COLO829 (cell line): ENCODE measurements at regions not wholly inside any gene's neighbourhood (a gene's known extent, or its start where the extent isn't known, plus 50 kb on each side); places are given as distances from the start of the nearest gene placed in this dataset.

Experiments used
- DNase-seq: peaks from one replicate; pipeline ENCODE4 v3.0.0; 2012; ENCODE audit warnings: low spot score

DNA sequence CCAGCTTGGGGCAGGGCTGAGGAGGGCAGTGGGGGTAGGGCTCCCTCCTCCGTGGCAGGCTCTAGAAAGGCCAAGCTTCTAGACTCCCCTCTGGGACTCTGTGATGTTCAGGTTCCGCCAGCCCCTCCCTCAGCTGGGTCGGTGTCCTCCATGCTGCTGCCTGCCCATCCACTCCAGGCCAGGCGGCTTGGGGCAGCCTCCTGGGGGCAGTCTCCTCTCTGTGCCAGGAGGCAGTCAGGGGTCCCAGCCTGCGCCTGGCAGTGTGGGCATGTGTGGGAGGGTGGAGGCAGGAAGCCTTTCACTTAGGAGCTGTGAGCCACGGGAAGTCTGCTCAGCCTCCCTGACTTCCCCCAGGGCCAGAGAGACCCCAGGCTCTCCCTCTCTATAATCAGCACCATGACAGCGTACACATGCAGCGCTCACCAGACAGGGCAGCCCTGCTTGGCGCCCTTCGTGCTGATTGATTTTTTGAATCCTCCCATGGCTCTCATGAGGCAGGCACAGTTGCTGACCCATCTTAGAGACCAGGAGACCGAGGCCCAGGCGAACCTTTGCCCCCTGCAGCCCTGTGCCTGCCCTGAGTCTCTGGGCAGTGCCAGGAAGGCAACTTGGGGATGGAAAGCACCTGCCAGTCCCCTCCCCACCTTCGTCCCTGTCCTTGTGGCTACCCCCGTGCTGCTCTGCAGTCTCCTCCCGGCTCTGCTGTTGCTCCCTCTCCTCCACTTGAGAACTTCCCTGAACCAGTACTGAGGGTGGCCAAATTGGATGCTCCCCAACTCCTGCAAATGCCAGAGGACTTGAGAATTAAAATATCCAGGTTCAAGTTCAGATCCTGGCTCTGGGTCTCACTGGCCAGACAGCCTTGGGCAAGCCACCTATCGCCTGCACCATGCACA is 234.7 kb upstream of the GSE1 start:
- DNase-seq, result no peak

GRCh38 chr16:85379041-85380001 is 233.8 kb upstream of the GSE1 start:
- DNase-seq, result no peak

GRCh38 chr16:85380002-85380395 is 233.1 kb upstream of the GSE1 start:
- no peak for DNase-seq

DNA sequence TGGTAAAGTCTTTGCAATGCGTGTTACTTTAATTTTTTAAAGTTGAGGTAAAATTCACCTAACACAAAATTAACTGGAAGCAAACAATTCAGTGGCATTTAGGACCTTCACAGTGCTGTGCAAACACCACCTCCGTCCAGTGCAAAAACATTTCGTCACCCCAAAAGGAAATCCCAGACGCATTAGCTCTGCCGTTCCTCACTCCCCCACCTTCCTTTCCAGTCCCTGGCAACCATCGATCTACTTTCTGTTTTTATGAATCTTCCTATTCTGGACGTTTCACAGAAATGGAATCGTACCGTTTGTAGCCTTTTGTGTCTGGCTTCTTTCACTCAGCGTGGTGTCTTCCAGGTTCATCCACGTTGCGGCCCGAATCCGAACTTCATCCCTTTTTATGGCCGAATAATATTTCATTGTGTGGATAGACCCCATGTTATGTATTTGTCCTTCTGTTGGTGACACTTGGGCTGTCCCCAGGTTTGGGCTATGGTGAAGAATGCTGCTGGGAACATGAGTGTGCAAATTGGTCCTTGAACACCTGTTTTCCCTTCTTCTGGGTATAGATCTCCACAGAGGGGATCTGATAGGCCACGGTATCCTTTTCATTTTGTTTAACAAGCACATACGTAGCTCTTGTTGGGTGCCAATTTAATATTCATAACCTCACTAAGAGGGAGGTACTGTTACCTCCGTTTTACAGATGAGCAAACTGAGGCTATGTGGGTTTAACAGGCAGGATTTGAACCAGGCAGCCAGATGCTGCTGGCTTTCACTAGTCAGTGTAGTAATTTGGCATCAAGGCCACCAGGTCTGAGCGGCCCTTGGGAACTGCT is 232.0 kb upstream of the GSE1 start:
- DNase-seq, result no peak

DNA sequence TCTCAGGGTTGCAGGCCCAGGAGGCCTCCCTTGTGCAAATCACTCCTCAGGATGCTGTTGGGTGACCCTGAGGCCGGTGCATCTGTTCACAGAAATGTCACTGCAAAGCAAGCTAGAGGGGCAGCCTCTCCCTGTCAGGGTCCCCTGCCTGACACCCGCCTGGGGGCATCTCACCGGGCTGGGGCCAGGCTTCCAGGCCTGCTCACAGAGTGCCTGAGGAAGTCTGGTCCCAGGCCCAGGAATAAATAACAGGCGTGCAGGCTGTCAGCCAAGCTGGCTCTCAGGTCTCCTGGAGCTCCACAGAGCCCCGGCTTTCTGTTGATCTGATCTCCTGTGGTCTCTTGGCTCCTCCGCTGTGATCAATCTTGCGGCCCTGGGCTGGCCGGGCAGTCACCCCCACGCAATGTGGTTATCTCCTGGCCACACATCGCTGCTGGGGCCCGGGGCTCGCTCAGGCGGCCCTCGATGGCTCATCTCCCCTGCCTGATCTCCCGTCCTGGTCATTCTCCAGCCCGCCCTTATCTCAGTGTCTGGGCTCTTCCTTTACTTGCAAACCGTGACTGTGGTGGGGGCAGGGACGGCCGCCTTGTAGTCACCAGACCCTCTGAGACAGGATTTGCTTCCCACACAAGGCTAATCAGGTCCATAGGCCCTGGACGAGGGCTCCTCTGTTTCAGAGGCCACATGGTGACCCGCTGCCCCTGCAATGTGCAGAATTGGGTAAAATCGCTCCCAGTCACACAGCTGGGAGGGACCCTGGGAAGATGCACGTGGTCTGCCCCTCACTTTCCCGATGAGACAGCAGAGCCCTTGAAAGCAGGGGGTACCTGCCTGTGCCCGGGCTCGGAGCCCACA is 231.2 kb upstream of the GSE1 start:
- no peak for DNase-seq

DNA sequence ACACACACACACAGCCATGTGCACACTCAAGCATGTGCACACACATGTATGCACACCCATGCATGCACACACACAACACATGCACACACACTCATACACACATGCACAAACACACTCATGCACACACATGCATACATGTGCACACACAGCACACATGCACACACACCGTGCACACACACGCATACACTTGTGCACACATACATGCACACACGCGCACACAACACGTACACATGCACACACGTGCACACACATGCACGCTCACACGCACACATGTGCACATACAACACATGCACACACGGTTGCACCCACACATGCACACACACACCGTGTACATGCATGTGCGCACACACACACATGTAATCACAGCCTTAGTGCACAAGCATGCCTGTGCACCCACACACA is 230.4 kb upstream of the GSE1 start:
- DNase-seq, result no peak

GRCh38 chr16:85383836-85384832 is 229.0 kb upstream of the GSE1 start:
- no peak for DNase-seq

DNA sequence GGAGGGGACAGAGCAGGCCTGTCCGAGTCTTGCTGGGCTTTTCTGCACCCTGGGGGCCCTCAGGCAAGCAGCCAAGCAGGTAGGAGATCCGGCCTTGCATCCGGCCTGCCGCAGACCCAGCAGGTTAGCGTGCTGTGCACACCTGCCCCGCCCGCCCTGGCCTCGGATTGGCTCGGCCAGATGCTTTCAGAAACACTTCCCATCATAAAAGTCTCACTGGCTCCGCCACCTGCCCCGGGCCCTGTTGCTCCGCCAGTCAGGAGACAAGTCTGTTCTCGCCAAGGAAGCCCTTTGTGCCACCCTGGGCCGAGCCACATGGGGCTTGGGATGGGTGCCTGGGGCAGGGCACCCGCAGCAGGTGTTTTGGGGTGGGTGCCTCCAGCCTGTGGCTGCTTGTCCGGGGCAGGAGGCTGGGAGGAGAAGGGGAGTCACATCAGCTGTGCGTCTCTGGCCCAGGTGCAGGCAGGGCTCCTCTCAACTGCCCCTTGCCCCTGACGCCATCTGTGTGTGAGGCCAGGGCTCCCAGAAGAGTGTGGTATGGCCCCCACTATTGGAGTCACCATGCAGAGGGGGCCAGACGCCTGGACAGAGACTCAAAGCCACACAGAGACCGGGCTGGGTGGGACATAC is 228.2 kb upstream of the GSE1 start:
- no peak for DNase-seq

DNA sequence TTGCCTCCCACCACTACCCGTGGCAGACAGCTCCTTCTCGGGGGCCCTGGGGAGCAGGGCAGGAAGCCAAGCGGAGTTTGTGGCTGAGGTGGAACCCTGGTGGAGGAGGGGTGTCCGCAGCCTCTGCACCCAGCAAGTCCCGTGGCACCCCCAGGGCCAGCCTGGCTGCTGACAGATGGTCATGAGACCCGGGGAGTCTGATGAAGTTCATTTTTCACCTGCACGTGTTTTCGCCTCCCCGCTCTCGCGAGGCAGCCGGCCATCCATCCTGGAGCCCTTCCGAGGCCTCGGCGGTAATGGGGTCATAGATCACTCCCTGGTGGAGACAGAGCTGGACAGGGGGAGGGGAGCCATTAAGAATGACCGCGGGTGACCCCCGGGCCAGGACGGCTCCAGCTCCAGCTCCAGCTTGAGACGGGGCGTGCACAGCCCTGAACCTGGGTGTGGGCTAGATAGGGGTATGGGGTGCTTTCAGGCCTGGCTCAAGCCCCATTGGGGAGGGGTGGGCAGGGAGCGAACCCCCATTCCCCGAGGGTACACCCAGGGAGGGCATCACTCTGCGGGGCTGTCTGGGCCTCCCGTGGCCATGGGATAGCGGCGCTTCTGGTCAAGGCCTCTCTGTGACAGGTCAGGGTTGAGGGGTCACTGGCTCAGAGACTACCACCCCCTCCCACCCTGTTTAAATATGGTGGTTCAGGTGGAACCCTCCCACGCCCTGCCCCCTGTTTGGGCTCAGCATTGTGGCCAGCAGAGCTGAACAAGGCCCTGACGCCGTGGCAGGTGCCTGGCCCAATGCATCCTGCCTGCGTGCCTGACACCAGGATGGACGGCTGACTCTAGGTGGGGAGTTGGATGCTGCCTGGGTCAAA is 227.4 kb upstream of the GSE1 start:
- no peak for DNase-seq

DNA sequence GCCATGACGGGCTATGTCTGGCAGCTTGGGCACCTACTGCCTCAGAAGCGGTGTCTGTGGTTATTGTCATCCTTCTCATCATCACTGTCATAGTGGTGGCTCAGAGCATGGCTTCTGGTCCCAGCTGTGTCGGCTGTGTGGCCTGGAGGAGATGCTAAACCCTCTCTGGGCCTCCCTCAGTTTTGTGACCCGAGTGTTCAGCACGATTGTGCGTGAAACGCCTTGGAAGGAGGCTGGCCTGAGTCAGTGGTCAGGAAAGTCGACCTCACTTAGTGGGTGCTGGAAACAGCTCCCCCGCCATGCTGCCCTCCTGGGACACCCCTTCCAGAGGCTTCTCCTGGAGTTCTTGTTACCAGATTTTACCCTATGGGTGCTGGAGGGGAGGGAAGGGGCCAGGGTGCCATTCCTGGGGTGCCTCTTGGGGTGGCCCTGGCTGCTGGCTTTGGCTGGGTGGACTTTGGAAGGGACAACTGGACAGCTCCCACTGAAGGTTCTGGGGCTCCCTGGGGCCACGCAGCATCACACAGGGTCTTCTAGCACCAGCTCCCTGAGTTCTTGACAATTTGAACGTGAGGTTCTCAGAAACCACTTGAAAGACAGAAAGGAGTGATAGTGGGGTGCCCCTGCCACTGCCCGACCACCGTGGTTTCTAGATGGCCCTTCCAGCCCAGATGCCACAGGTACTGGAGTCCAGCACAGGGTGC is 226.5 kb upstream of the GSE1 start:
- DNase-seq, result no peak

GRCh38 chr16:85387171-85387507 is 226.0 kb upstream of the GSE1 start:
- DNase-seq, result no peak

- no peak for DNase-seq
Measured at GRCh38 chr16:85387731-85388295, 225.3 kb upstream of the GSE1 start.

- DNase-seq, result no peak
Measured at GRCh38 chr16:85389679-85390470, 223.2 kb upstream of the GSE1 start.

GRCh38 chr16:85390511-85391174 is 222.5 kb upstream of the GSE1 start:
- DNase-seq, result no peak

GRCh38 chr16:85391175-85391707 is 221.9 kb upstream of the GSE1 start:
- DNase-seq, result no peak
